IMR-90 (cell line): ENCODE measurements at regions not wholly inside any gene's neighbourhood (a gene's known extent, or its start where the extent isn't known, plus 50 kb on each side); places are given as distances from the start of the nearest gene placed in this dataset.

ENCODE experiments used
- ATAC-seq: fragments of 200-7000 bp; cut with Tn5 transposase; 2 replicates; pipeline ENCODE4 v1.9.1; 2020; ENCODE audit warnings: low read depth, mild to moderate bottlenecking, moderate library complexity
- BruUV-seq: library from RNA; stranded (reverse); fragments of 400-500 nt; replicated peaks from 2 replicates; lab custom pipeline; 2021; lab: Mats Ljungman, UMichigan
- CTCF ChIA-PET: fragments of 300-600 bp; formaldehyde crosslinking; extraction: SDS; loops from one replicate; lab custom pipeline; 2021; ENCODE audit warnings: antibody characterized with exemption; lab: Yijun Ruan, JAX
- POLR2A ChIA-PET: fragments of 300-600 bp; sonication (Branson Sonifier 250); formaldehyde crosslinking; loops from one replicate; lab custom pipeline; 2022; ENCODE audit warnings: antibody characterized with exemption; ENCODE audit not compliant: unreplicated experiment; lab: Charles Lee
- DNase-seq: peaks from one replicate; pipeline ENCODE4 v3.0.0; 2013
- H2AFZ ChIP-seq: replicated peaks from 2 replicates; pipeline ENCODE3; 2013; ENCODE audit warnings: low read length, mild to moderate bottlenecking; ENCODE audit not compliant: poor library complexity
- H2AK5ac ChIP-seq: 2 replicates; pipeline ENCODE4 v1.6.1; 2013; ENCODE audit warnings: low read depth, low read length, inconsistent platforms
- H2AK9ac ChIP-seq: replicated peaks from 2 replicates; pipeline ENCODE3; 2013; ENCODE audit warnings: mild to moderate bottlenecking, low read depth, low read length, moderate library complexity; ENCODE audit not compliant: poor library complexity
- H2BK120ac ChIP-seq: 2 replicates; pipeline ENCODE4 v1.6.1; 2013; ENCODE audit warnings: low read depth, low read length, inconsistent platforms
- H2BK15ac ChIP-seq: 3 replicates; pipeline ENCODE4 v1.6.1; 2013; ENCODE audit warnings: low read depth, low read length, inconsistent platforms
- H2BK20ac ChIP-seq: 2 replicates; pipeline ENCODE4 v1.6.1; 2013; ENCODE audit warnings: low read depth, mild to moderate bottlenecking, inconsistent platforms, low read length, moderate library complexity
- H2BK5ac ChIP-seq: 2 replicates; pipeline ENCODE4 v1.6.1; 2013; ENCODE audit warnings: mild to moderate bottlenecking, low read depth, low read length, inconsistent platforms; ENCODE audit not compliant: poor library complexity, severe bottlenecking
- H3K14ac ChIP-seq: replicated peaks from 2 replicates; pipeline ENCODE4 v1.6.1; 2013; ENCODE audit warnings: low read depth, low read length, inconsistent platforms
- H3K18ac ChIP-seq: 2 replicates; pipeline ENCODE4 v1.6.1; 2013; ENCODE audit warnings: low read depth, low read length, control low read depth
- H3K23ac ChIP-seq: 2 replicates; pipeline ENCODE4 v1.6.1; 2013; ENCODE audit warnings: low read depth, low read length, inconsistent platforms
- H3K27ac ChIP-seq: 2 replicates; pipeline ENCODE4 v1.5.1; 2013; ENCODE audit warnings: mild to moderate bottlenecking, control low read depth, low read length; ENCODE audit not compliant: insufficient read depth
- H3K27me3 ChIP-seq: 2 replicates; pipeline ENCODE4 v1.6.1; 2013; ENCODE audit warnings: low read length; ENCODE audit not compliant: control insufficient read depth, insufficient read depth
- H3K36me3 ChIP-seq: 2 replicates; pipeline ENCODE4 v1.6.1; 2013; ENCODE audit warnings: low read length, mixed read lengths; ENCODE audit not compliant: control insufficient read depth, insufficient read depth
- H3K4ac ChIP-seq: 2 replicates; pipeline ENCODE4 v1.6.1; 2013; ENCODE audit warnings: low read depth, low read length, inconsistent platforms
- H3K4me1 ChIP-seq: 2 replicates; pipeline ENCODE4 v1.6.1; 2013; ENCODE audit warnings: low read length, mixed read lengths; ENCODE audit not compliant: control insufficient read depth, insufficient read depth
- H3K4me2 ChIP-seq: 2 replicates; pipeline ENCODE4 v1.6.1; 2013; ENCODE audit warnings: low read depth, mild to moderate bottlenecking, control low read depth, low read length, moderate library complexity
- H3K4me3 ChIP-seq: 2 replicates; pipeline ENCODE4 v1.5.1; 2013; ENCODE audit warnings: low read depth, mild to moderate bottlenecking, control low read depth, low read length, moderate library complexity; ENCODE audit not compliant: insufficient read depth
- H3K56ac ChIP-seq: 2 replicates; pipeline ENCODE4 v1.6.1; 2013; ENCODE audit warnings: low read length, inconsistent platforms; ENCODE audit not compliant: insufficient read depth; ENCODE audit errors: extremely low read depth
- H3K79me1 ChIP-seq, 2 experiments: 2 replicates each; pipeline ENCODE4 v1.6.1; 2013; ENCODE audit warnings: low read length in 2 of 2, inconsistent platforms in 1 of 2, low read depth in 1 of 2
- H3K9ac ChIP-seq: 2 replicates; pipeline ENCODE4 v1.6.1; 2013; ENCODE audit warnings: low read depth, low read length, control low read depth
- H3K9me1 ChIP-seq: 2 replicates; pipeline ENCODE4 v1.6.1; 2013; ENCODE audit warnings: low read length, inconsistent platforms; ENCODE audit not compliant: insufficient read depth
- H3K9me3 ChIP-seq: 2 replicates; pipeline ENCODE4 v1.6.1; 2013; ENCODE audit warnings: low read length; ENCODE audit not compliant: control insufficient read depth, insufficient read depth
- H4K20me1 ChIP-seq: 2 replicates; pipeline ENCODE4 v1.6.1; 2013; ENCODE audit warnings: low read length, inconsistent platforms; ENCODE audit not compliant: insufficient read depth
- H4K5ac ChIP-seq: 2 replicates; pipeline ENCODE4 v1.6.1; 2013; ENCODE audit warnings: mild to moderate bottlenecking, low read depth, low read length, control low read depth
- H4K8ac ChIP-seq, 2 experiments: 2 replicates each; pipeline ENCODE4 v1.6.1; 2013; ENCODE audit warnings: low read depth in 2 of 2, low read length in 2 of 2, control low read depth in 1 of 2, inconsistent platforms in 1 of 2
- H4K91ac ChIP-seq: 2 replicates; pipeline ENCODE4 v1.6.1; 2013; ENCODE audit warnings: low read depth, low read length, inconsistent platforms; ENCODE audit not compliant: insufficient read depth
- CEBPB ChIP-seq: IDR thresholded peaks from 2 replicates; pipeline ENCODE4 v1.6.1; 2012; ENCODE audit warnings: low read depth, low read length, improper control_type of control experiment
- CHD1 ChIP-seq: IDR thresholded peaks from 2 replicates; pipeline ENCODE4 v1.6.1; 2012; ENCODE audit warnings: low read depth, low read length, improper control_type of control experiment
- CTCF ChIP-seq: conservative IDR thresholded peaks from 2 replicates; pipeline ENCODE4 v1.5.1; 2012; ENCODE audit warnings: mild to moderate bottlenecking, low read depth, low read length, improper control_type of control experiment
- FOS ChIP-seq: fragments of 150-350 bp; IDR thresholded peaks from 2 replicates; pipeline ENCODE4 v1.6.1; 2016; ENCODE audit warnings: low read depth, low read length
- MAZ ChIP-seq: IDR thresholded peaks from 2 replicates; pipeline ENCODE4 v1.6.1; 2012; ENCODE audit warnings: low read depth, mild to moderate bottlenecking, low read length, improper control_type of control experiment, moderate library complexity, borderline replicate concordance
- MXI1 ChIP-seq: IDR thresholded peaks from 2 replicates; pipeline ENCODE4 v1.6.1; 2012; ENCODE audit warnings: low read depth, mild to moderate bottlenecking, low read length, moderate library complexity, borderline replicate concordance
- POLR2A ChIP-seq: IDR thresholded peaks from 2 replicates; pipeline ENCODE4 v1.6.1; 2012; ENCODE audit warnings: mild to moderate bottlenecking, low read depth, low read length
- RAD21 ChIP-seq: IDR thresholded peaks from 2 replicates; pipeline ENCODE4 v1.6.1; 2012; ENCODE audit warnings: low read length, improper control_type of control experiment
- RCOR1 ChIP-seq: IDR thresholded peaks from 2 replicates; pipeline ENCODE4 v1.6.1; 2012; ENCODE audit warnings: mild to moderate bottlenecking, low read length, improper control_type of control experiment; ENCODE audit not compliant: insufficient replicate concordance
- RFX5 ChIP-seq: IDR thresholded peaks from 2 replicates; pipeline ENCODE4 v1.8.0; 2012; ENCODE audit warnings: low read depth, mild to moderate bottlenecking, low read length, moderate library complexity
- SMC3 ChIP-seq: fragments of 150-350 bp; IDR thresholded peaks from 2 replicates; pipeline ENCODE4 v1.6.1; 2016; ENCODE audit warnings: low read depth, mild to moderate bottlenecking, antibody characterized with exemption, low read length, moderate library complexity
- USF2 ChIP-seq: fragments of 150-350 bp; IDR thresholded peaks from 2 replicates; pipeline ENCODE4 v1.6.1; 2017; ENCODE audit warnings: mild to moderate bottlenecking, antibody characterized with exemption, low read length, low read depth
- WGBS, 2 experiments: methylation state at CpG; one replicate each; pipeline versions ENCODE4 v1.1.5 to v1.1.7; 2013; ENCODE audit warnings: missing lambda C conversion rate in 2 of 2; ENCODE audit not compliant: insufficient read length in 1 of 2; ENCODE audit errors: extremely low coverage in 2 of 2; 5-methylcytosine and 5-hydroxymethylcytosine counted together
- dilution Hi-C: fragments of 300-500 bp; cut with HindIII; formaldehyde crosslinking; loops from one replicate; pipeline ENCODE4 v1.14.3; 2018; ENCODE audit warnings: low sequenced_read_pairs; ENCODE audit not compliant: unreplicated experiment
- in situ Hi-C: fragments of 300-500 bp; cut with MboI; formaldehyde crosslinking; loops from 3 replicates; pipeline ENCODE4 v1.14.3; 2019; ENCODE audit warnings: low sequenced_read_pairs, inconsistent platforms, mixed read lengths
- intact Hi-C: fragments of 100-400 bp; cut with micrococcal nuclease; formaldehyde crosslinking; loops from 2 replicates; pipeline ENCODE4 v1.10.0; 2022

- Histone ChIP-seq H2AK5ac (no peak overlapping the region), H2BK120ac (no peak overlapping the region), H2AK9ac (no peak overlapping the region), H3K4me1 (no peaks in the 10 kb centered on the region), H4K8ac (no peak overlapping the region), H2BK20ac (no peak overlapping the region), H3K9ac (no peak overlapping the region), H3K4ac (no peak overlapping the region), H3K56ac (no peak overlapping the region), H3K36me3 (no peaks in the 10 kb centered on the region), H4K20me1 (no peaks in the 10 kb centered on the region), H3K4me2 (no peak overlapping the region), H4K5ac (no peak overlapping the region), H2BK5ac (no peak overlapping the region), H3K27ac (no peak overlapping the region), H3K4me3 (no peak overlapping the region), H3K27me3 (no peaks in the 10 kb centered on the region), H3K23ac (no peak overlapping the region), H3K9me3 (no peaks in the 10 kb centered on the region), H2BK15ac (no peak overlapping the region), H4K91ac (no peak overlapping the region), H2AFZ (no peak overlapping the region), H3K14ac (no peak overlapping the region), H3K9me1 (no peaks in the 10 kb centered on the region), H3K18ac (no peak overlapping the region), H3K79me1 (no peaks in the 10 kb centered on the region)
- no TSS peak for BruUV-seq
- intact Hi-C loops: no loop called here
- ChIA-PET CTCF (no interaction called here), POLR2A (no interaction called here)
- DNase-seq (no peak), ATAC-seq (no peak)
- no CpG with 5 or more reads among the region's 2 CpGs for whole genome bisulfite sequencing, 2 experiments
- in situ Hi-C loops: no loop called here
- TF ChIP-seq RFX5: no peak
- TF ChIP-seq SMC3: no peak
- no peak for TF ChIP-seq USF2
- TF ChIP-seq POLR2A: no peak
- no peak for TF ChIP-seq CEBPB
- TF ChIP-seq RCOR1: no peak
- no peak for TF ChIP-seq MAZ
- no peak for TF ChIP-seq MXI1
- no peak for TF ChIP-seq RAD21
- TF ChIP-seq CTCF: no peak
- no peak for TF ChIP-seq CHD1
- TF ChIP-seq FOS: no peak
- dilution Hi-C loops: no loop called here
Observed at GRCh38 chr4:59553063-59553720, 1646.9 kb upstream of the ADGRL3 start.
